Renal cortex interstitium (tissue), 11 donors: ENCODE measurements at regions not wholly inside any gene's neighbourhood (a gene's known extent, or its start where the extent isn't known, plus 50 kb on each side); places are given as distances from the start of the nearest gene placed in this dataset.

ENCODE experiments used
- DNase-seq, 11 donors: peaks; one replicate each; pipeline ENCODE4 v3.0.0-alpha.2; 2013; ENCODE audit warnings: low read depth in 9 of 11, low spot score in 4 of 11; ENCODE audit errors: extremely low read depth in 1 of 11

GRCh38 chr11:70580036-70580805, 181.9 kb downstream of the CTTN start:
- DNase-seq, result peak in 6 of 11 donors; percentile 17 to 31 (median 20)

GRCh38 chr11:70581991-70582885, 183.9 kb downstream of the CTTN start:
- no peak for DNase-seq

GRCh38 chr11:70582886-70583641, 184.7 kb downstream of the CTTN start:
- no peak for DNase-seq

GRCh38 chr11:70583781-70584218, 185.5 kb downstream of the CTTN start:
- DNase-seq, result no peak

- DNase-seq, result no peak
These were observed 186.3 kb downstream of the CTTN start for GRCh38 chr11:70584498-70585235.

- DNase-seq, result no peak
These were observed 186.9 kb downstream of the CTTN start for GRCh38 chr11:70585236-70585545.

- DNase-seq, result no peak
These were observed 188.1 kb downstream of the CTTN start for GRCh38 chr11:70586261-70587074.

- no peak for DNase-seq
These were observed 188.7 kb downstream of the CTTN start for GRCh38 chr11:70587075-70587389.

- no peak for DNase-seq
These were observed 192.1 kb downstream of the CTTN start for GRCh38 chr11:70590356-70590991.

GRCh38 chr11:70592641-70593165, 194.4 kb downstream of the CTTN start:
- DNase-seq, result no peak

- DNase-seq, result no peak
These were observed 195.2 kb downstream of the CTTN start for GRCh38 chr11:70593446-70593983.

GRCh38 chr11:70594031-70594430, 195.7 kb downstream of the CTTN start:
- no peak for DNase-seq

GRCh38 chr11:70594606-70595005, 196.3 kb downstream of the CTTN start:
- DNase-seq, result no peak

GRCh38 chr11:70595016-70595415, 196.7 kb downstream of the CTTN start:
- DNase-seq, result no peak

GRCh38 chr11:70595452-70595851, 197.1 kb downstream of the CTTN start:
- DNase-seq, result no peak

GRCh38 chr11:70596091-70596490, 197.8 kb downstream of the CTTN start:
- DNase-seq, result no peak

- DNase-seq, result no peak
These were observed 198.8 kb downstream of the CTTN start for GRCh38 chr11:70597006-70597555.
